Renal cortex interstitium (tissue), 11 donors: ENCODE measurements at regions not wholly inside any gene's neighbourhood (a gene's known extent, or its start where the extent isn't known, plus 50 kb on each side); places are given as distances from the start of the nearest gene placed in this dataset.

ENCODE experiments used
- DNase-seq, 11 donors: peaks; one replicate each; pipeline ENCODE4 v3.0.0-alpha.2; 2013; ENCODE audit warnings: low read depth in 9 of 11, low spot score in 4 of 11; ENCODE audit errors: extremely low read depth in 1 of 11

DNA sequence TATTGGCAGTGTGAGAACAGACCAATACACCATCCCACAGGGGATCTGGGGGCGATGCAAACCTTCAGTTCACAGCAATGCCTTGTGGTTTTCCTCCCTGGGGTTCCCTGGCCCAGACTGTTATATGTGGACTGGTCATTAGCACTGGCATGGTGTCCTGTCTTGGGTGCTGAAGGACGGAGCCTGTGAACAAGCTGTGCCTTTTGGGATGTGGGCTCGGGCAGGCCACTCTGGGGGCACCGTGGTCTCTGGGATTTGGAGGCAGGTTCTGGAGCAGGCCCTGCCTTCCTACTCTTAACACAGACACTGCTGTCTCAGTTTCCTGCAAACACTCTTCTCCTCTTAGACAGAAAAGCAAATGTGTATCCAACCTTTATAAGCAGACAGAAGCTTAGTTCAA lies 93.0 kb upstream of the ADRA2C start:
- DNase-seq: no peak

- no peak for DNase-seq
Measured at GRCh38 chr4:3672465-3672831, 93.7 kb upstream of the ADRA2C start.

- no peak for DNase-seq
Measured at GRCh38 chr4:3671571-3672464, 94.4 kb upstream of the ADRA2C start.

DNA sequence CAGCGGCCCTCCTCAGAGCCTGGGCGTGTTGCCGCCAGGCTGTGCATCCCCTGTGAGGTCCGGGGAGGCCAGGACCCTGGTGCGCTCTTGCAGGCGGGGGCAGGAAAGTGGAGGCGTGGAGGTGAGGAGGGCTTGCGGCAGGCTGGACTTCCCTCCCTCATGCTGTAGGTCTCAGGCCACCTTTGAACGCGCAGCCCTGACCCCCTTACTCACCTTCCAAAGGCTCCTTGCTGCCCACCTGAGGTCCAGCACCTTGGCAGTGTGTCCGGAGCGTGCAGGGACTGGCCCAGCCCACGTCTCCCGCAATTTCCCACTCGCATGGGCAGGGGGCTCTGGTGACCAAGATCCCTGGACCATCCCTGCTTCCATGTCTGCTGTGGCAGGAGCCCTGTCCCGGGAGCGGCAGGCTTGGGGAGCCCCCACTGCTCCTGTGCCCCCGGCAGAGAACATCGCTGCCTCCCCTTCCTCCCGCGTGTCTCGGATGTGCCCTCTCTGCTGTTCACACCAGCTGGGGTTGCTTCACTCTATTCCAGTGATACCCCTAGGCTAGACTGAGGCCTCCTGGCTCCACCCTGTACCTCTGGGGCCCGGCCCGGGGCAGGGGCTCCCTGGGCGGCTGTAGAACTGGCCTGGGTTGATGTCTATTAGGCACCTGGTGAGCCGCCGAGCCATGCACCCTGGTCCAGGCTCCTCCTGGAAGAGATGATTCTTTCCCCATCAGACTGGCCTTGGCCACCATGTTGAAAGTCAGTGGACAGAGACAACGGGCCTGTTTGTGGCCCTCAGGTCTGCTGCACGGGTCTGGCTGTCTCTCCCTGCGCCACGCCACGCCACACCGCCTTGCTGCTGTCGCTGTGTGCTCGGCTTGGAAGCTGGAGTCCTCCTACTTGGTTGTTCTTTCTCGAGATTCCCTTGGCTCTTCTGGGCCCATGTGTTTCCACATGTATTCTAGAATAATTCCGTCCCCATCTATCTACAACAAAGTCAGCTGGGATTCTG lies 95.4 kb upstream of the ADRA2C start:
- no peak for DNase-seq

DNA sequence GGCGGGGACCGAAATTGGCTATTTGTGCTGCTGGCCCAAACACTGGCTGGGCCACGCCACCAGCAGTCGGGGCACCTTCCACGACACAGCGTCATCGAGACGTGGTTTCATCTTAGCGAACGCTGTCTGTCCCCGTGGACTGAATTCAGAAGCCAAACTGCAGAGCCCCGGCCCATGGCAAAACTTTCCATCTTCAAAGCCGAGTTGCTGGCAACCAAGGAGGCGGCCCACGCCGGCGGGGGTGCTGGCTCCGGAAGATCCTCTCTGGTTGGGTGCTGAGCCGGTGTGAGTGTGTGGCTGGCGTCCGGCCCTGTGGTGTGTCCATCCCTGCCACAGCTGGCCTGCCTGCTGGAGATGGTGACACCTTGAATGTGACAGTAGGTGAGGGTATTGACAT lies 96.6 kb upstream of the ADRA2C start:
- no peak for DNase-seq

GRCh38 chr4:3668825-3669552 lies 97.2 kb upstream of the ADRA2C start:
- no peak for DNase-seq

GRCh38 chr4:3667258-3667657 lies 98.9 kb upstream of the ADRA2C start:
- no peak for DNase-seq

DNA sequence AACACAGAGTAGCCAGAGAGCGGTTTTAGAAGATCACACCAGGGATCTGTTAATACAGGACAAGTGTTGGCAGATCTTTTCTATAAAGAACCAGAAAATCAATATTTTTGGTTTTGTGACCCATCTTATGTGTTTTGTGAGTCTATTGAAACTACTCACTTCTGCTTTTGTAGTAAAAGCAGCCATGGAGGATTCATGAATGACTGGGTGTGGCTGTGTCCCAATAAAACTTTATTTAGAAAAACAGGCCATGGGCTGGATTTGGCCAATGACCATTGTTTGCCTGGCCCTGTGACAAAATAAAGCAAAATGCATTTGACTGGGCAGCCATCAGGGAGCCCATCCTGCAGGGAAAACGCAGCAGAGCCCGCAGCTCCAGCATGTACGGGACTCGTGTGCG lies 99.9 kb upstream of the ADRA2C start:
- no peak for DNase-seq

GRCh38 chr4:3665360-3665891 lies 100.8 kb upstream of the ADRA2C start:
- no peak for DNase-seq

GRCh38 chr4:3663791-3664190 lies 102.4 kb upstream of the ADRA2C start:
- DNase-seq: no peak

- DNase-seq: no peak
Measured at GRCh38 chr4:3662516-3662915, 103.7 kb upstream of the ADRA2C start.

DNA sequence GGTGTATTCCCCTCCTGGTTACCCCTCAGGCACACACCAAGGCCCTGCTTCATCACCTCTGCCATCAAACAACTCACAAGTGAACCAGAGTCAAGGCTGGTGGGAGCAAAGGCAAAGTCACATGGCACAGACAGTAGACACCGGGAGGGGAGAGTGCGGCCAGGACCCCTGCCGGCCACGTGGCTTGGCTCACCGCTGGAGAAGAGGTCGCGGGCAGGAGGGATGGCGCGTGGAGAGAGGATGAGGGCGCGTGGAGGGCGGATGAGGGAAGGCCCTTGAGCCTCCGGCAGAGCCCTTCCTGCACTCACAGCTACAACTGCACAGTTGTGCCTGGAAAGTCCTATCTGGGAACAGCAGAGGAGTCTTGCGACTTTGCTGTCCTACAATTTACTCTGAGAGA lies 104.2 kb upstream of the ADRA2C start:
- DNase-seq: no peak

- no peak for DNase-seq
Measured at GRCh38 chr4:3660928-3661515, 105.2 kb upstream of the ADRA2C start.

DNA sequence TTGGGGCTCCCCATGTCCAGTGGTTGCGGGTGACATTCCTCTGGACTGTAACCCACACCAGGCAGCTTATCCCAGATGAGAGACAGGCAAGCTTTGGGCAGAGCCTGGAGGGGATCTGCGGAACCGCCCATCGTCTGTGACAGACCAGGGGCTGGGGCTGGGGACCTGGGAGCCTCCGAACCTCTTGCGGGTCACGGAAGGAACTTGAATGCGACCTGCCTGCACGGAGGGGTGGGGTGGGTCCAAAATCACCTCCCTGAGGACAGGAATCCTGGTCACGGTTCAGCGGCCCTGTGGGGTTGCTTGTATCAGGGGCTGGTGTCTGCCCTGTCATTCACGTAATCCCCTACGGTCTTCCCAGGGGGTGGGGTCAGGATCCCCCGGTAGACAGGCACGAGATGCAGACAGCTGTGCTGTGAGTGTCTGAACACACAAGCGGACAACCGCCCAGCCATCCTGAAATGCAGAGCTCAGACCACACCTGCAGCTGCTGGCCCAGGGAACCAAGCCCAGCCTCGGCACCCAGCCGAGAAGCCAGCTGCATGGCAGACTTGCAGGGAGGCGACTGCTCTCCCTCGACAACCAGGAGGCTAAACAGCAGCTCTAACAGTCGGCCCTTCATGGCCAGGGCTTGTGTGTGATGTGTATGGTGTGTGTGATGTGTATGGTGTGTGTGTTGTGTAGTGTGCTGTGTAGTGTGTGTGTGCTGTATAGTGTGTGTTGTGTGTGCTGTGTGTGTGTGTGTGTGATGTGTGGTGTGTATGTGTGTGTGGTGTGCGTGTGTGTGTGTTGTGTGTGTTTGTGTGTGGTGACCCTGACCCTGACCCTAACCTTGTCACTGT lies 105.9 kb upstream of the ADRA2C start:
- DNase-seq: no peak

DNA sequence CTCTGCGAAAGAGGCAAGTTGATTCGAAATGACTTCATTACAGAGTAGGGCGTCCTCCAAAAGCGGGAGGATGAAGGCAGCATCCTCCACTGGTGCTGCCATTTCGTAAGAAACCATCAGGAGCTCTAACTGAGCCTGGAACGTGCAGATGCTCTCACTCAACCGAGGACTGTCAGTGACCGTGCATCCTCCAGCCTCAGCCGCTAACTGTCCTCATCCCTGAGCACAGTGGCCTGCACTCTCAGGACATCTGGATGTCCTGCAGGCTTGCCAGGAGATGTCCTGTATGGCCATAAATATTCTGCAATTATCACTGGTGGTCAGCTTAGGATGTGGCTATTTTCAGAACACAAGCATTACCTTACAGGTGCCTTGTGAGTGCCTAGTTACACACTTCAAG lies 107.1 kb upstream of the ADRA2C start:
- no peak for DNase-seq

DNA sequence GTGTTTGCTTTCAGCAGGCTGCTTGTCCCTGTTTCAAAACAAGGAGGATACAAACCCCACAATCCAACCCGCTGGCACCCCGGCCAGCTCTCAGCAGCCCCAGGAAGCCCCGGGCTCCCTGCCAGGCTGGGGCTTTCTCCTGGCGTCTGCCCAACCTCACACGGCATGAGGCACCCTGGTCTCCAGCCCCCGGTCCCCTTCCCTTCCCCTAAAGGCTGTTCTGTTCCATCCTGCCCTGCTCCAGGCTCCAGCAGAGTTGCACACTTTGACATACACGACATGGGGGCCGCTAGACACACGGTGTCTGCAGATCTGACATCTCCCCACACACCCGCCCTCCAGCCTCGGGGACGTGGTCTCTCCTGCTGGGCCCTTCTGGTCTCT lies 107.7 kb upstream of the ADRA2C start:
- no peak for DNase-seq

GRCh38 chr4:3657902-3658529 lies 108.2 kb upstream of the ADRA2C start:
- no peak for DNase-seq
